NT2/D1 (cell line): ENCODE measurements at regions not wholly inside any gene's neighbourhood (a gene's known extent, or its start where the extent isn't known, plus 50 kb on each side); places are given as distances from the start of the nearest gene placed in this dataset.
"Not testable (repeated sequence)": the region's sequence is repeated elsewhere in the genome, so short reads cannot be mapped to it uniquely, and the experiment has no call there.

Source experiments
- DNase-seq: peaks from one replicate; pipeline ENCODE4 v3.0.0-alpha.2; 2011; ENCODE audit warnings: low read depth, low spot score
- H3K27me3 ChIP-seq: 2 replicates; pipeline ENCODE4 v1.6.0; 2011; ENCODE audit warnings: mild to moderate bottlenecking; ENCODE audit not compliant: insufficient read length, insufficient read depth
- H3K36me3 ChIP-seq: 2 replicates; pipeline ENCODE4 v1.6.1; 2011; ENCODE audit warnings: mild to moderate bottlenecking, low read length, mixed read lengths; ENCODE audit not compliant: insufficient read depth, insufficient read length
- H3K4me1 ChIP-seq: 2 replicates; pipeline ENCODE4 v1.5.1; 2011; ENCODE audit not compliant: insufficient read depth, insufficient read length
- H3K4me3 ChIP-seq: 2 replicates; pipeline ENCODE4 v1.5.1; 2011; ENCODE audit warnings: low read depth; ENCODE audit not compliant: insufficient read length
- H3K9ac ChIP-seq: 2 replicates; pipeline ENCODE4 v1.6.0; 2011; ENCODE audit warnings: low read depth; ENCODE audit not compliant: insufficient read length
- H3K9me3 ChIP-seq: 2 replicates; pipeline ENCODE4 v1.5.1; 2011; ENCODE audit warnings: mild to moderate bottlenecking, low read length; ENCODE audit not compliant: insufficient read depth
- SUZ12 ChIP-seq: IDR thresholded peaks from 2 replicates; pipeline ENCODE4 v1.6.1; 2011; ENCODE audit not compliant: insufficient read length, insufficient read depth; ENCODE audit errors: extremely low read depth
- YY1 ChIP-seq: IDR thresholded peaks from 2 replicates; pipeline ENCODE4 v1.6.1; 2011; ENCODE audit not compliant: insufficient read length, insufficient read depth
- ZNF274 ChIP-seq: IDR thresholded peaks from 2 replicates; pipeline ENCODE4 v1.6.1; 2011; ENCODE audit warnings: mild to moderate bottlenecking, low read depth, low read length

GRCh38 chr10:118971187-118971586 is 58.3 kb upstream of the NANOS1 start:
- no peak overlapping the region for H3K9ac ChIP-seq
- TF ChIP-seq YY1 (no peak), SUZ12 (no peak), ZNF274 (no peak)
- no peaks in the 10 kb centered on the region for H3K27me3 ChIP-seq
- H3K4me1 ChIP-seq, result no peaks in the 10 kb centered on the region
- no peak for DNase-seq
- peaks cover 13% of the 10 kb centered on the region for H3K9me3 ChIP-seq
- H3K4me3 ChIP-seq, result no peak overlapping the region
- H3K36me3 ChIP-seq, result no peaks in the 10 kb centered on the region

- H3K9ac ChIP-seq, result no peak overlapping the region
- peaks cover 13% of the 10 kb centered on the region for H3K9me3 ChIP-seq
- H3K27me3 ChIP-seq, result no peaks in the 10 kb centered on the region
- H3K4me3 ChIP-seq, result no peak overlapping the region
- H3K36me3 ChIP-seq, result no peaks in the 10 kb centered on the region
- DNase-seq, result no peak
- TF ChIP-seq SUZ12, result no peak
- TF ChIP-seq YY1, result no peak
- no peak for TF ChIP-seq ZNF274
- no peaks in the 10 kb centered on the region for H3K4me1 ChIP-seq
These were observed 57.6 kb upstream of the NANOS1 start for GRCh38 chr10:118971876-118972275.

GRCh38 chr10:118973744-118974143 is 55.8 kb upstream of the NANOS1 start:
- Histone ChIP-seq H3K9ac (no peak overlapping the region), H3K9me3 (peaks cover 13% of the 10 kb centered on the region), H3K4me1 (peaks cover 3% of the 10 kb centered on the region), H3K4me3 (no peak overlapping the region), H3K36me3 (no peaks in the 10 kb centered on the region), H3K27me3 (no peaks in the 10 kb centered on the region)
- DNase-seq, result no peak
- no peak for TF ChIP-seq SUZ12
- TF ChIP-seq YY1, result no peak
- no peak for TF ChIP-seq ZNF274

- no peaks in the 10 kb centered on the region for H3K36me3 ChIP-seq
- H3K4me3 ChIP-seq, result no peak overlapping the region
- H3K4me1 ChIP-seq, result peaks cover 3% of the 10 kb centered on the region
- TF ChIP-seq YY1, result no peak
- TF ChIP-seq SUZ12, result no peak
- no peak for TF ChIP-seq ZNF274
- H3K9ac ChIP-seq, result no peak overlapping the region
- peaks cover 13% of the 10 kb centered on the region for H3K9me3 ChIP-seq
- DNase-seq, result no peak
- no peaks in the 10 kb centered on the region for H3K27me3 ChIP-seq
These were observed 54.6 kb upstream of the NANOS1 start for GRCh38 chr10:118974951-118975350.

GRCh38 chr10:118976219-118976618 is 53.3 kb upstream of the NANOS1 start:
- H3K9me3 ChIP-seq, result peaks cover 13% of the 10 kb centered on the region
- not testable (repeated sequence) for H3K27me3 ChIP-seq, H3K36me3 ChIP-seq, H3K4me3 ChIP-seq, H3K4me1 ChIP-seq, DNase-seq, H3K9ac ChIP-seq

GRCh38 chr10:118977022-118977599 is 52.4 kb upstream of the NANOS1 start:
- Histone ChIP-seq H3K9me3 (peaks cover 13% of the 10 kb centered on the region), H3K27me3 (no peaks in the 10 kb centered on the region), H3K36me3 (no peaks in the 10 kb centered on the region), H3K4me1 (peaks cover 5% of the 10 kb centered on the region), H3K4me3 (no peak overlapping the region), H3K9ac (no peak overlapping the region)
- no peak for TF ChIP-seq SUZ12
- TF ChIP-seq ZNF274, result no peak
- TF ChIP-seq YY1, result no peak
- DNase-seq, result no peak

GRCh38 chr10:118977835-118978234 is 51.7 kb upstream of the NANOS1 start:
- no peak for DNase-seq
- TF ChIP-seq SUZ12, result no peak
- no peak for TF ChIP-seq YY1
- no peak for TF ChIP-seq ZNF274

More at GRCh38 chr10:118977835-118978234, 51.7 kb upstream of the NANOS1 start:
- Histone ChIP-seq H3K4me1 (peaks cover 8% of the 10 kb centered on the region), H3K27me3 (no peaks in the 10 kb centered on the region), H3K4me3 (no peak overlapping the region), H3K9ac (no peak overlapping the region), H3K36me3 (no peaks in the 10 kb centered on the region), H3K9me3 (peaks cover 13% of the 10 kb centered on the region)
